ENCODE measurements at regions not wholly inside any gene's neighbourhood (a gene's known extent, or its start where the extent isn't known, plus 50 kb on each side); places are given as distances from the start of the nearest gene placed in this dataset.

GRCh38 chr1:83545066-83545862 is 453.7 kb downstream of the TTLL7 start:
- peak; percentile 21 for TF ChIP-seq CTCF (IDR thresholded peaks at IDR 0.05; ENCODE audit: low read depth, low read length, poor library complexity, severe bottlenecking)
- no peak for TF ChIP-seq EZH2phosphoT487 (IDR thresholded peaks at IDR 0.05; ENCODE audit: borderline replicate concordance, low read length)
